GM23338 (cell line): ENCODE measurements at regions not wholly inside any gene's neighbourhood (a gene's known extent, or its start where the extent isn't known, plus 50 kb on each side); places are given as distances from the start of the nearest gene placed in this dataset.

Source experiments
- ATAC-seq: fragments of 200-7000 bp; cut with Tn5 transposase; 3 replicates; pipeline ENCODE4 v1.9.1; 2020
- DNase-seq: peaks from one replicate; pipeline ENCODE4 v3.0.0-alpha.2; 2015; ENCODE audit warnings: low spot score
- H2AFZ ChIP-seq: fragments of 200-600 bp; sonication (generic); 2 replicates; pipeline ENCODE4 v1.8.0; 2016; ENCODE audit warnings: antibody characterized with exemption, mild to moderate bottlenecking, moderate library complexity
- H3F3A ChIP-seq: fragments of 200-600 bp; sonication (generic); replicated peaks from 2 replicates; pipeline ENCODE4 v1.8.0; 2017; ENCODE audit warnings: antibody characterized with exemption, mixed run types, low read depth
- H3K27ac ChIP-seq: fragments of 200-600 bp; sonication (generic); 2 replicates; pipeline ENCODE4 v1.6.1; 2016; ENCODE audit warnings: low read depth
- H3K27me3 ChIP-seq: fragments of 200-600 bp; sonication (generic); 2 replicates; pipeline ENCODE4 v1.8.0; 2016; ENCODE audit warnings: mild to moderate bottlenecking, mixed run types, moderate library complexity; ENCODE audit not compliant: insufficient read depth
- H3K36me3 ChIP-seq: fragments of 200-600 bp; sonication (generic); 2 replicates; pipeline ENCODE4 v1.8.0; 2016; ENCODE audit warnings: mild to moderate bottlenecking; ENCODE audit not compliant: insufficient read depth
- H3K4me1 ChIP-seq: fragments of 200-600 bp; sonication (generic); 2 replicates; pipeline ENCODE4 v1.8.0; 2016; ENCODE audit warnings: mild to moderate bottlenecking, moderate library complexity; ENCODE audit not compliant: insufficient read depth
- H3K4me2 ChIP-seq: fragments of 200-600 bp; sonication (generic); 2 replicates; pipeline ENCODE4 v1.7.1; 2017; ENCODE audit warnings: mixed run types
- H3K4me3 ChIP-seq: fragments of 200-600 bp; sonication (generic); 2 replicates; pipeline ENCODE4 v1.6.1; 2016; ENCODE audit warnings: mixed run types
- H3K79me2 ChIP-seq: fragments of 200-600 bp; sonication (generic); replicated peaks from 2 replicates; pipeline ENCODE4 v1.8.0; 2017; ENCODE audit warnings: mild to moderate bottlenecking; ENCODE audit not compliant: insufficient read depth
- H3K9me2 ChIP-seq: fragments of 200-600 bp; sonication (generic); 2 replicates; pipeline ENCODE4 v1.8.0; 2017; ENCODE audit not compliant: insufficient read depth
- H4K20me1 ChIP-seq: fragments of 200-600 bp; sonication (generic); replicated peaks from 2 replicates; pipeline ENCODE4 v1.8.0; 2017; ENCODE audit warnings: mild to moderate bottlenecking; ENCODE audit not compliant: insufficient read depth
- H3K27ac Mint-ChIP-seq: 2 replicates; pipeline ENCODE4 v1.8.0; 2020; ENCODE audit warnings: inconsistent platforms, mild to moderate bottlenecking, moderate library complexity, mixed read lengths
- H3K27me3 Mint-ChIP-seq: 3 replicates; pipeline ENCODE4 v1.8.0; 2022; ENCODE audit warnings: low read depth, mild to moderate bottlenecking, moderate library complexity, mixed read lengths, inconsistent platforms; ENCODE audit not compliant: insufficient read depth, poor library complexity
- H3K36me3 Mint-ChIP-seq: 3 replicates; pipeline ENCODE4 v1.8.0; 2021; ENCODE audit warnings: low read depth, mild to moderate bottlenecking, inconsistent platforms, moderate library complexity, mixed read lengths
- H3K4me1 Mint-ChIP-seq: 3 replicates; pipeline ENCODE4 v1.8.0; 2020; ENCODE audit warnings: mild to moderate bottlenecking, inconsistent platforms, mixed read lengths
- H3K4me3 Mint-ChIP-seq: 3 replicates; pipeline ENCODE4 v1.8.0; 2021; ENCODE audit warnings: moderate library complexity, mild to moderate bottlenecking, inconsistent platforms, mixed read lengths
- H3K9me3 Mint-ChIP-seq: 3 replicates; pipeline ENCODE4 v1.8.0; 2020; ENCODE audit warnings: moderate library complexity, mild to moderate bottlenecking, inconsistent platforms, mixed read lengths
- CREB1 ChIP-seq: fragments of 250-450 bp; sonication (Bioruptor Pico); IDR thresholded peaks from 2 replicates; pipeline ENCODE4 v1.5.0; 2020; ENCODE audit warnings: low read depth, mild to moderate bottlenecking, moderate library complexity
- CTCF ChIP-seq, 2 experiments: fragments of 200-600 bp in 1 of 2; sonication (generic) in 1 of 2; conservative IDR thresholded peaks; 2 replicates each; pipeline versions ENCODE4 v1.5.1 to v1.6.1; 2016 to 2017; ENCODE audit warnings: antibody characterized with exemption in 2 of 2, low read depth in 2 of 2, mild to moderate bottlenecking in 2 of 2, moderate library complexity in 1 of 2
- ETS1 ChIP-seq: IDR thresholded peaks from 2 replicates; pipeline ENCODE4 v1.6.1; 2016; ENCODE audit warnings: antibody characterized with exemption
- EZH2 ChIP-seq: fragments of 200-600 bp; sonication (generic); IDR thresholded peaks from one replicate; pipeline ENCODE4 v1.8.0; 2017; ENCODE audit warnings: antibody characterized with exemption, mild to moderate bottlenecking, low read depth; ENCODE audit not compliant: unreplicated experiment
- EZH2phosphoT487 ChIP-seq: fragments of 200-600 bp; sonication (generic); IDR thresholded peaks from one replicate; pipeline ENCODE4 v1.8.1; 2018; ENCODE audit warnings: antibody characterized with exemption; ENCODE audit not compliant: unreplicated experiment
- JUNB ChIP-seq: IDR thresholded peaks from one replicate; pipeline ENCODE4 v1.6.1; 2016; ENCODE audit warnings: antibody characterized with exemption; ENCODE audit not compliant: unreplicated experiment
- NANOG ChIP-seq: IDR thresholded peaks from 2 replicates; pipeline ENCODE4 v1.6.1; 2016; ENCODE audit warnings: antibody characterized with exemption, borderline replicate concordance
- POLR2AphosphoS5 ChIP-seq: IDR thresholded peaks from 2 replicates; pipeline ENCODE4 v1.6.1; 2016; ENCODE audit warnings: antibody characterized with exemption, low read depth
- REST ChIP-seq: IDR thresholded peaks from one replicate; pipeline ENCODE4 v1.6.1; 2018; ENCODE audit warnings: antibody characterized with exemption; ENCODE audit not compliant: unreplicated experiment
- STAT1 ChIP-seq: IDR thresholded peaks from one replicate; pipeline ENCODE4 v1.6.1; 2016; ENCODE audit warnings: antibody characterized with exemption; ENCODE audit not compliant: unreplicated experiment
- ZNF114 ChIP-seq: fragments of 250-450 bp; sonication (Bioruptor Pico); IDR thresholded peaks from 2 replicates; pipeline ENCODE4 v1.5.0; 2020; ENCODE audit warnings: mild to moderate bottlenecking, moderate library complexity
- ZNF331 ChIP-seq: fragments of 250-450 bp; sonication (Bioruptor Pico); IDR thresholded peaks from 2 replicates; pipeline ENCODE4 v1.5.0; 2020; ENCODE audit warnings: low read depth, mild to moderate bottlenecking, moderate library complexity
- ZNF462 ChIP-seq: fragments of 250-450 bp; sonication (Bioruptor Pico); IDR thresholded peaks from 2 replicates; pipeline ENCODE4 v1.5.0; 2020; ENCODE audit warnings: mild to moderate bottlenecking, moderate library complexity

GRCh38 chr3:73964818-73965217, 340.1 kb upstream of the PDZRN3 start:
- no peaks in the 10 kb centered on the region for H3K27me3 Mint-ChIP-seq
- no peak for TF ChIP-seq JUNB
- no peak for TF ChIP-seq ZNF331
- no peak for TF ChIP-seq REST
- TF ChIP-seq CTCF (conservative IDR thresholded peaks at IDR 0.05; ENCODE audit: low read depth in 2 of 2), result no peak
- TF ChIP-seq POLR2AphosphoS5, result no peak
- TF ChIP-seq ZNF462, result no peak
- TF ChIP-seq STAT1, result no peak
- no peak for TF ChIP-seq ETS1
- TF ChIP-seq EZH2, result no peak
- no peak for TF ChIP-seq CREB1
- TF ChIP-seq ZNF114 (CRISPR knock-in tag), result no peak
- no peak for TF ChIP-seq EZH2phosphoT487
- no peak for TF ChIP-seq NANOG

More at GRCh38 chr3:73964818-73965217, 340.1 kb upstream of the PDZRN3 start:
- ATAC-seq (no peak), DNase-seq (no peak)
- Histone ChIP-seq H3K36me3 (no peaks in the 10 kb centered on the region), H3K9me2 (no peaks in the 10 kb centered on the region; the same call in 1 of the 2 replicates), H3K4me1 (no peaks in the 10 kb centered on the region), H3K27ac (no peak overlapping the region), H3K4me3 (no peak overlapping the region), H3K79me2 (no peaks in the 10 kb centered on the region), H3K27me3 (no peaks in the 10 kb centered on the region), H3F3A (no peaks in the 10 kb centered on the region), H2AFZ (no peak overlapping the region), H4K20me1 (no peaks in the 10 kb centered on the region), H3K4me2 (no peak overlapping the region)
- H3K9me3 Mint-ChIP-seq, result no peaks in the 10 kb centered on the region
- no peaks in the 10 kb centered on the region for H3K36me3 Mint-ChIP-seq
- no peak overlapping the region for H3K27ac Mint-ChIP-seq
- no peaks in the 10 kb centered on the region for H3K4me1 Mint-ChIP-seq
- no peak overlapping the region for H3K4me3 Mint-ChIP-seq
